GM23338 (cell line): ENCODE measurements at regions not wholly inside any gene's neighbourhood (a gene's known extent, or its start where the extent isn't known, plus 50 kb on each side); places are given as distances from the start of the nearest gene placed in this dataset.

Source experiments
- ATAC-seq: fragments of 200-7000 bp; cut with Tn5 transposase; 3 replicates; pipeline ENCODE4 v1.9.1; 2020
- DNase-seq: peaks from one replicate; pipeline ENCODE4 v3.0.0-alpha.2; 2015; ENCODE audit warnings: low spot score
- H2AFZ ChIP-seq: fragments of 200-600 bp; sonication (generic); 2 replicates; pipeline ENCODE4 v1.8.0; 2016; ENCODE audit warnings: antibody characterized with exemption, mild to moderate bottlenecking, moderate library complexity
- H3F3A ChIP-seq: fragments of 200-600 bp; sonication (generic); replicated peaks from 2 replicates; pipeline ENCODE4 v1.8.0; 2017; ENCODE audit warnings: antibody characterized with exemption, mixed run types, low read depth
- H3K27ac ChIP-seq: fragments of 200-600 bp; sonication (generic); 2 replicates; pipeline ENCODE4 v1.6.1; 2016; ENCODE audit warnings: low read depth
- H3K27me3 ChIP-seq: fragments of 200-600 bp; sonication (generic); 2 replicates; pipeline ENCODE4 v1.8.0; 2016; ENCODE audit warnings: mild to moderate bottlenecking, mixed run types, moderate library complexity; ENCODE audit not compliant: insufficient read depth
- H3K36me3 ChIP-seq: fragments of 200-600 bp; sonication (generic); 2 replicates; pipeline ENCODE4 v1.8.0; 2016; ENCODE audit warnings: mild to moderate bottlenecking; ENCODE audit not compliant: insufficient read depth
- H3K4me1 ChIP-seq: fragments of 200-600 bp; sonication (generic); 2 replicates; pipeline ENCODE4 v1.8.0; 2016; ENCODE audit warnings: mild to moderate bottlenecking, moderate library complexity; ENCODE audit not compliant: insufficient read depth
- H3K4me2 ChIP-seq: fragments of 200-600 bp; sonication (generic); 2 replicates; pipeline ENCODE4 v1.7.1; 2017; ENCODE audit warnings: mixed run types
- H3K4me3 ChIP-seq: fragments of 200-600 bp; sonication (generic); 2 replicates; pipeline ENCODE4 v1.6.1; 2016; ENCODE audit warnings: mixed run types
- H3K79me2 ChIP-seq: fragments of 200-600 bp; sonication (generic); replicated peaks from 2 replicates; pipeline ENCODE4 v1.8.0; 2017; ENCODE audit warnings: mild to moderate bottlenecking; ENCODE audit not compliant: insufficient read depth
- H3K9me2 ChIP-seq: fragments of 200-600 bp; sonication (generic); 2 replicates; pipeline ENCODE4 v1.8.0; 2017; ENCODE audit not compliant: insufficient read depth
- H4K20me1 ChIP-seq: fragments of 200-600 bp; sonication (generic); replicated peaks from 2 replicates; pipeline ENCODE4 v1.8.0; 2017; ENCODE audit warnings: mild to moderate bottlenecking; ENCODE audit not compliant: insufficient read depth
- H3K27ac Mint-ChIP-seq: 2 replicates; pipeline ENCODE4 v1.8.0; 2020; ENCODE audit warnings: inconsistent platforms, mild to moderate bottlenecking, moderate library complexity, mixed read lengths
- H3K27me3 Mint-ChIP-seq: 3 replicates; pipeline ENCODE4 v1.8.0; 2022; ENCODE audit warnings: low read depth, mild to moderate bottlenecking, moderate library complexity, mixed read lengths, inconsistent platforms; ENCODE audit not compliant: insufficient read depth, poor library complexity
- H3K36me3 Mint-ChIP-seq: 3 replicates; pipeline ENCODE4 v1.8.0; 2021; ENCODE audit warnings: low read depth, mild to moderate bottlenecking, inconsistent platforms, moderate library complexity, mixed read lengths
- H3K4me1 Mint-ChIP-seq: 3 replicates; pipeline ENCODE4 v1.8.0; 2020; ENCODE audit warnings: mild to moderate bottlenecking, inconsistent platforms, mixed read lengths
- H3K4me3 Mint-ChIP-seq: 3 replicates; pipeline ENCODE4 v1.8.0; 2021; ENCODE audit warnings: moderate library complexity, mild to moderate bottlenecking, inconsistent platforms, mixed read lengths
- H3K9me3 Mint-ChIP-seq: 3 replicates; pipeline ENCODE4 v1.8.0; 2020; ENCODE audit warnings: moderate library complexity, mild to moderate bottlenecking, inconsistent platforms, mixed read lengths
- CREB1 ChIP-seq: fragments of 250-450 bp; sonication (Bioruptor Pico); IDR thresholded peaks from 2 replicates; pipeline ENCODE4 v1.5.0; 2020; ENCODE audit warnings: low read depth, mild to moderate bottlenecking, moderate library complexity
- ETS1 ChIP-seq: IDR thresholded peaks from 2 replicates; pipeline ENCODE4 v1.6.1; 2016; ENCODE audit warnings: antibody characterized with exemption
- EZH2 ChIP-seq: fragments of 200-600 bp; sonication (generic); IDR thresholded peaks from one replicate; pipeline ENCODE4 v1.8.0; 2017; ENCODE audit warnings: antibody characterized with exemption, mild to moderate bottlenecking, low read depth; ENCODE audit not compliant: unreplicated experiment
- EZH2phosphoT487 ChIP-seq: fragments of 200-600 bp; sonication (generic); IDR thresholded peaks from one replicate; pipeline ENCODE4 v1.8.1; 2018; ENCODE audit warnings: antibody characterized with exemption; ENCODE audit not compliant: unreplicated experiment
- JUNB ChIP-seq: IDR thresholded peaks from one replicate; pipeline ENCODE4 v1.6.1; 2016; ENCODE audit warnings: antibody characterized with exemption; ENCODE audit not compliant: unreplicated experiment
- NANOG ChIP-seq: IDR thresholded peaks from 2 replicates; pipeline ENCODE4 v1.6.1; 2016; ENCODE audit warnings: antibody characterized with exemption, borderline replicate concordance
- POLR2AphosphoS5 ChIP-seq: IDR thresholded peaks from 2 replicates; pipeline ENCODE4 v1.6.1; 2016; ENCODE audit warnings: antibody characterized with exemption, low read depth
- STAT1 ChIP-seq: IDR thresholded peaks from one replicate; pipeline ENCODE4 v1.6.1; 2016; ENCODE audit warnings: antibody characterized with exemption; ENCODE audit not compliant: unreplicated experiment
- ZNF114 ChIP-seq: fragments of 250-450 bp; sonication (Bioruptor Pico); IDR thresholded peaks from 2 replicates; pipeline ENCODE4 v1.5.0; 2020; ENCODE audit warnings: mild to moderate bottlenecking, moderate library complexity
- ZNF331 ChIP-seq: fragments of 250-450 bp; sonication (Bioruptor Pico); IDR thresholded peaks from 2 replicates; pipeline ENCODE4 v1.5.0; 2020; ENCODE audit warnings: low read depth, mild to moderate bottlenecking, moderate library complexity
- TF ChIP-seq, protein P1 (sequence below), 2 experiments: fragments of 200-600 bp in 1 of 2; sonication (generic) in 1 of 2; conservative IDR thresholded peaks; 2 replicates each; pipeline versions ENCODE4 v1.5.1 to v1.6.1; 2016 to 2017; ENCODE audit warnings: antibody characterized with exemption in 2 of 2, low read depth in 2 of 2, mild to moderate bottlenecking in 2 of 2, moderate library complexity in 1 of 2
- TF ChIP-seq, protein P2 (sequence below): IDR thresholded peaks from one replicate; pipeline ENCODE4 v1.6.1; 2018; ENCODE audit warnings: antibody characterized with exemption; ENCODE audit not compliant: unreplicated experiment
- TF ChIP-seq, protein P3 (sequence below): fragments of 250-450 bp; sonication (Bioruptor Pico); IDR thresholded peaks from 2 replicates; pipeline ENCODE4 v1.5.0; 2020; ENCODE audit warnings: mild to moderate bottlenecking, moderate library complexity

GRCh38 chr6:97594844-97595243, 311.8 kb upstream of the MMS22L start:
- Histone ChIP-seq H3K4me3 (no peak overlapping the region), H3K4me1 (peaks cover 5% of the 10 kb centered on the region; the same call in 1 of the 2 replicates), H3F3A (no peaks in the 10 kb centered on the region; the same call in 1 of the 2 replicates), H3K27ac (no peak overlapping the region), H3K27me3 (peaks cover 98% of the 10 kb centered on the region), H4K20me1 (peaks cover 5% of the 10 kb centered on the region), H3K36me3 (no peaks in the 10 kb centered on the region), H3K4me2 (no peak overlapping the region), H3K9me2 (no peaks in the 10 kb centered on the region), H3K79me2 (no peaks in the 10 kb centered on the region), H2AFZ (no peak overlapping the region)
- no peak overlapping the region for H3K27ac Mint-ChIP-seq
- TF ChIP-seq POLR2AphosphoS5, result no peak
- TF ChIP-seq NANOG, result no peak
- TF ChIP-seq, protein P1, sequence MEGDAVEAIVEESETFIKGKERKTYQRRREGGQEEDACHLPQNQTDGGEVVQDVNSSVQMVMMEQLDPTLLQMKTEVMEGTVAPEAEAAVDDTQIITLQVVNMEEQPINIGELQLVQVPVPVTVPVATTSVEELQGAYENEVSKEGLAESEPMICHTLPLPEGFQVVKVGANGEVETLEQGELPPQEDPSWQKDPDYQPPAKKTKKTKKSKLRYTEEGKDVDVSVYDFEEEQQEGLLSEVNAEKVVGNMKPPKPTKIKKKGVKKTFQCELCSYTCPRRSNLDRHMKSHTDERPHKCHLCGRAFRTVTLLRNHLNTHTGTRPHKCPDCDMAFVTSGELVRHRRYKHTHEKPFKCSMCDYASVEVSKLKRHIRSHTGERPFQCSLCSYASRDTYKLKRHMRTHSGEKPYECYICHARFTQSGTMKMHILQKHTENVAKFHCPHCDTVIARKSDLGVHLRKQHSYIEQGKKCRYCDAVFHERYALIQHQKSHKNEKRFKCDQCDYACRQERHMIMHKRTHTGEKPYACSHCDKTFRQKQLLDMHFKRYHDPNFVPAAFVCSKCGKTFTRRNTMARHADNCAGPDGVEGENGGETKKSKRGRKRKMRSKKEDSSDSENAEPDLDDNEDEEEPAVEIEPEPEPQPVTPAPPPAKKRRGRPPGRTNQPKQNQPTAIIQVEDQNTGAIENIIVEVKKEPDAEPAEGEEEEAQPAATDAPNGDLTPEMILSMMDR (conservative IDR thresholded peaks at IDR 0.05; ENCODE audit: low read depth in 2 of 2), result no peak
- no peak for TF ChIP-seq ZNF331 (CRISPR knock-in tag)
- TF ChIP-seq CREB1 (CRISPR knock-in tag), result no peak
- no peak for TF ChIP-seq JUNB
- TF ChIP-seq STAT1, result no peak
- TF ChIP-seq EZH2, result no peak
- TF ChIP-seq, protein P2, sequence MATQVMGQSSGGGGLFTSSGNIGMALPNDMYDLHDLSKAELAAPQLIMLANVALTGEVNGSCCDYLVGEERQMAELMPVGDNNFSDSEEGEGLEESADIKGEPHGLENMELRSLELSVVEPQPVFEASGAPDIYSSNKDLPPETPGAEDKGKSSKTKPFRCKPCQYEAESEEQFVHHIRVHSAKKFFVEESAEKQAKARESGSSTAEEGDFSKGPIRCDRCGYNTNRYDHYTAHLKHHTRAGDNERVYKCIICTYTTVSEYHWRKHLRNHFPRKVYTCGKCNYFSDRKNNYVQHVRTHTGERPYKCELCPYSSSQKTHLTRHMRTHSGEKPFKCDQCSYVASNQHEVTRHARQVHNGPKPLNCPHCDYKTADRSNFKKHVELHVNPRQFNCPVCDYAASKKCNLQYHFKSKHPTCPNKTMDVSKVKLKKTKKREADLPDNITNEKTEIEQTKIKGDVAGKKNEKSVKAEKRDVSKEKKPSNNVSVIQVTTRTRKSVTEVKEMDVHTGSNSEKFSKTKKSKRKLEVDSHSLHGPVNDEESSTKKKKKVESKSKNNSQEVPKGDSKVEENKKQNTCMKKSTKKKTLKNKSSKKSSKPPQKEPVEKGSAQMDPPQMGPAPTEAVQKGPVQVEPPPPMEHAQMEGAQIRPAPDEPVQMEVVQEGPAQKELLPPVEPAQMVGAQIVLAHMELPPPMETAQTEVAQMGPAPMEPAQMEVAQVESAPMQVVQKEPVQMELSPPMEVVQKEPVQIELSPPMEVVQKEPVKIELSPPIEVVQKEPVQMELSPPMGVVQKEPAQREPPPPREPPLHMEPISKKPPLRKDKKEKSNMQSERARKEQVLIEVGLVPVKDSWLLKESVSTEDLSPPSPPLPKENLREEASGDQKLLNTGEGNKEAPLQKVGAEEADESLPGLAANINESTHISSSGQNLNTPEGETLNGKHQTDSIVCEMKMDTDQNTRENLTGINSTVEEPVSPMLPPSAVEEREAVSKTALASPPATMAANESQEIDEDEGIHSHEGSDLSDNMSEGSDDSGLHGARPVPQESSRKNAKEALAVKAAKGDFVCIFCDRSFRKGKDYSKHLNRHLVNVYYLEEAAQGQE, result no peak
- TF ChIP-seq ZNF114 (CRISPR knock-in tag), result no peak
- TF ChIP-seq, protein P3, sequence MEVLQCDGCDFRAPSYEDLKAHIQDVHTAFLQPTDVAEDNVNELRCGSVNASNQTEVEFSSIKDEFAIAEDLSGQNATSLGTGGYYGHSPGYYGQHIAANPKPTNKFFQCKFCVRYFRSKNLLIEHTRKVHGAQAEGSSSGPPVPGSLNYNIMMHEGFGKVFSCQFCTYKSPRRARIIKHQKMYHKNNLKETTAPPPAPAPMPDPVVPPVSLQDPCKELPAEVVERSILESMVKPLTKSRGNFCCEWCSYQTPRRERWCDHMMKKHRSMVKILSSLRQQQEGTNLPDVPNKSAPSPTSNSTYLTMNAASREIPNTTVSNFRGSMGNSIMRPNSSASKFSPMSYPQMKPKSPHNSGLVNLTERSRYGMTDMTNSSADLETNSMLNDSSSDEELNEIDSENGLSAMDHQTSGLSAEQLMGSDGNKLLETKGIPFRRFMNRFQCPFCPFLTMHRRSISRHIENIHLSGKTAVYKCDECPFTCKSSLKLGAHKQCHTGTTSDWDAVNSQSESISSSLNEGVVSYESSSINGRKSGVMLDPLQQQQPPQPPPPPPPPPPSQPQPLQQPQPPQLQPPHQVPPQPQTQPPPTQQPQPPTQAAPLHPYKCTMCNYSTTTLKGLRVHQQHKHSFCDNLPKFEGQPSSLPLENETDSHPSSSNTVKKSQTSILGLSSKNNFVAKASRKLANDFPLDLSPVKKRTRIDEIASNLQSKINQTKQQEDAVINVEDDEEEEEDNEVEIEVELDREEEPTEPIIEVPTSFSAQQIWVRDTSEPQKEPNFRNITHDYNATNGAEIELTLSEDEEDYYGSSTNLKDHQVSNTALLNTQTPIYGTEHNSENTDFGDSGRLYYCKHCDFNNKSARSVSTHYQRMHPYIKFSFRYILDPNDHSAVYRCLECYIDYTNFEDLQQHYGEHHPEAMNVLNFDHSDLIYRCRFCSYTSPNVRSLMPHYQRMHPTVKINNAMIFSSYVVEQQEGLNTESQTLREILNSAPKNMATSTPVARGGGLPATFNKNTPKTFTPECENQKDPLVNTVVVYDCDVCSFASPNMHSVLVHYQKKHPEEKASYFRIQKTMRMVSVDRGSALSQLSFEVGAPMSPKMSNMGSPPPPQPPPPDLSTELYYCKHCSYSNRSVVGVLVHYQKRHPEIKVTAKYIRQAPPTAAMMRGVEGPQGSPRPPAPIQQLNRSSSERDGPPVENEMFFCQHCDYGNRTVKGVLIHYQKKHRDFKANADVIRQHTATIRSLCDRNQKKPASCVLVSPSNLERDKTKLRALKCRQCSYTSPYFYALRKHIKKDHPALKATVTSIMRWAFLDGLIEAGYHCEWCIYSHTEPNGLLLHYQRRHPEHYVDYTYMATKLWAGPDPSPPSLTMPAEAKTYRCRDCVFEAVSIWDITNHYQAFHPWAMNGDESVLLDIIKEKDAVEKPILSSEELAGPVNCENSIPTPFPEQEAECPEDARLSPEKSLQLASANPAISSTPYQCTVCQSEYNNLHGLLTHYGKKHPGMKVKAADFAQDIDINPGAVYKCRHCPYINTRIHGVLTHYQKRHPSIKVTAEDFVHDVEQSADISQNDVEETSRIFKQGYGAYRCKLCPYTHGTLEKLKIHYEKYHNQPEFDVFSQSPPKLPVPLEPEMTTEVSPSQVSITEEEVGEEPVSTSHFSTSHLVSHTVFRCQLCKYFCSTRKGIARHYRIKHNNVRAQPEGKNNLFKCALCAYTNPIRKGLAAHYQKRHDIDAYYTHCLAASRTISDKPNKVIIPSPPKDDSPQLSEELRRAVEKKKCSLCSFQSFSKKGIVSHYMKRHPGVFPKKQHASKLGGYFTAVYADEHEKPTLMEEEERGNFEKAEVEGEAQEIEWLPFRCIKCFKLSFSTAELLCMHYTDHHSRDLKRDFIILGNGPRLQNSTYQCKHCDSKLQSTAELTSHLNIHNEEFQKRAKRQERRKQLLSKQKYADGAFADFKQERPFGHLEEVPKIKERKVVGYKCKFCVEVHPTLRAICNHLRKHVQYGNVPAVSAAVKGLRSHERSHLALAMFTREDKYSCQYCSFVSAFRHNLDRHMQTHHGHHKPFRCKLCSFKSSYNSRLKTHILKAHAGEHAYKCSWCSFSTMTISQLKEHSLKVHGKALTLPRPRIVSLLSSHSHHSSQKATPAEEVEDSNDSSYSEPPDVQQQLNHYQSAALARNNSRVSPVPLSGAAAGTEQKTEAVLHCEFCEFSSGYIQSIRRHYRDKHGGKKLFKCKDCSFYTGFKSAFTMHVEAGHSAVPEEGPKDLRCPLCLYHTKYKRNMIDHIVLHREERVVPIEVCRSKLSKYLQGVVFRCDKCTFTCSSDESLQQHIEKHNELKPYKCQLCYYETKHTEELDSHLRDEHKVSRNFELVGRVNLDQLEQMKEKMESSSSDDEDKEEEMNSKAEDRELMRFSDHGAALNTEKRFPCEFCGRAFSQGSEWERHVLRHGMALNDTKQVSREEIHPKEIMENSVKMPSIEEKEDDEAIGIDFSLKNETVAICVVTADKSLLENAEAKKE (CRISPR knock-in tag), result no peak
- no peak for TF ChIP-seq ETS1
- TF ChIP-seq EZH2phosphoT487, result no peak
- H3K4me1 Mint-ChIP-seq, result peaks cover 13% of the 10 kb centered on the region
- no peak for DNase-seq
- ATAC-seq, result no peak
- H3K9me3 Mint-ChIP-seq, result no peaks in the 10 kb centered on the region; the same call in 2 of the 3 replicates
- H3K27me3 Mint-ChIP-seq, result peaks cover 61% of the 10 kb centered on the region
- H3K4me3 Mint-ChIP-seq, result no peak overlapping the region
- no peaks in the 10 kb centered on the region for H3K36me3 Mint-ChIP-seq
